WERI-Rb-1 (cell line): ENCODE measurements at regions not wholly inside any gene's neighbourhood (a gene's known extent, or its start where the extent isn't known, plus 50 kb on each side); places are given as distances from the start of the nearest gene placed in this dataset.

Experiments
- DNase-seq: peaks from one replicate; pipeline ENCODE4 v3.0.0-alpha.2; 2020
- H3K27ac ChIP-seq: fragments of 250-450 bp; sonication (Bioruptor Pico); 2 replicates; pipeline ENCODE4 v1.5.1; 2020; ENCODE audit warnings: mild to moderate bottlenecking, moderate library complexity
- H3K27me3 ChIP-seq: fragments of 250-450 bp; sonication (Bioruptor Pico); 2 replicates; pipeline ENCODE4 v1.5.1; 2021; ENCODE audit warnings: mild to moderate bottlenecking, low read depth, moderate library complexity; ENCODE audit not compliant: insufficient read depth, severe bottlenecking
- H3K36me3 ChIP-seq: fragments of 250-450 bp; sonication (Bioruptor Pico); 2 replicates; pipeline ENCODE4 v1.5.1; 2020; ENCODE audit warnings: mild to moderate bottlenecking, moderate library complexity
- H3K4me3 ChIP-seq: 2 replicates; pipeline ENCODE4 v1.5.1; 2011; ENCODE audit warnings: low read depth, mild to moderate bottlenecking, control low read depth, low read length
- H3K9me3 ChIP-seq: fragments of 250-450 bp; sonication (Bioruptor Pico); 2 replicates; pipeline ENCODE4 v1.5.1; 2021; ENCODE audit warnings: mild to moderate bottlenecking, moderate library complexity; ENCODE audit not compliant: severe bottlenecking
- TF ChIP-seq, protein P1 (sequence below): IDR thresholded peaks from 2 replicates; pipeline ENCODE4 v1.5.1; 2011; ENCODE audit warnings: low read depth, mild to moderate bottlenecking, control low read depth, inconsistent platforms, low read length

GRCh38 chr2:234189230-234189629 lies 138.7 kb downstream of the SPP2 start:
- Histone ChIP-seq H3K9me3 (no peaks in the 10 kb centered on the region), H3K27me3 (no peaks in the 10 kb centered on the region), H3K36me3 (no peaks in the 10 kb centered on the region), H3K27ac (no peak overlapping the region), H3K4me3 (no peak overlapping the region)
- TF ChIP-seq, protein P1, sequence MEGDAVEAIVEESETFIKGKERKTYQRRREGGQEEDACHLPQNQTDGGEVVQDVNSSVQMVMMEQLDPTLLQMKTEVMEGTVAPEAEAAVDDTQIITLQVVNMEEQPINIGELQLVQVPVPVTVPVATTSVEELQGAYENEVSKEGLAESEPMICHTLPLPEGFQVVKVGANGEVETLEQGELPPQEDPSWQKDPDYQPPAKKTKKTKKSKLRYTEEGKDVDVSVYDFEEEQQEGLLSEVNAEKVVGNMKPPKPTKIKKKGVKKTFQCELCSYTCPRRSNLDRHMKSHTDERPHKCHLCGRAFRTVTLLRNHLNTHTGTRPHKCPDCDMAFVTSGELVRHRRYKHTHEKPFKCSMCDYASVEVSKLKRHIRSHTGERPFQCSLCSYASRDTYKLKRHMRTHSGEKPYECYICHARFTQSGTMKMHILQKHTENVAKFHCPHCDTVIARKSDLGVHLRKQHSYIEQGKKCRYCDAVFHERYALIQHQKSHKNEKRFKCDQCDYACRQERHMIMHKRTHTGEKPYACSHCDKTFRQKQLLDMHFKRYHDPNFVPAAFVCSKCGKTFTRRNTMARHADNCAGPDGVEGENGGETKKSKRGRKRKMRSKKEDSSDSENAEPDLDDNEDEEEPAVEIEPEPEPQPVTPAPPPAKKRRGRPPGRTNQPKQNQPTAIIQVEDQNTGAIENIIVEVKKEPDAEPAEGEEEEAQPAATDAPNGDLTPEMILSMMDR: no peak
- no peak for DNase-seq

DNA sequence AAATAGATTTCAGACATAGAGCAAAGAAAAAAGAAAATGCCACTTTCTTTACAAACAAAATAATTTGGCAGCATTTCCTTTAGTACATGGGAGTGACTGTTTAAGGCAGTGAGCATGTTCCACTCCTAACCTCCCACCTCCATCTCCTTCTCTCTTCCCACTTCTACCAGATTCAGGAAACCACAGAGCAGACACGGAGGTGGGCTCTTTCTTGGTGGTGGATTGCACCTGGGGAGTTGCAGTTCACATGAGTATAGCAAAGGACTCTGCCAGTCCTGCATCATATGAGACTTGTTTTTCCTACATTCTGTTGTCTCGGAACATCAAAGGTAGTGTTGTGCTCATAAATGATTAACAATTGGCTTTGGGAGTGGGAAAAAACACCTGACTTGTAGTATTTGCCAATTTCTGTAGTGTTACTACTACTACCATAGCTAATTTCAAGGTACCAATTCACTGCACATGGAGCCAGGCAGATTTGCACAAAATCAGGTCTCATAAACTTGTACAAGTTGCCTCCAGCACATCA lies 137.2 kb downstream of the SPP2 start:
- Histone ChIP-seq H3K4me3 (no peak overlapping the region), H3K27me3 (no peaks in the 10 kb centered on the region), H3K27ac (no peak overlapping the region), H3K9me3 (no peaks in the 10 kb centered on the region), H3K36me3 (no peaks in the 10 kb centered on the region)
- TF ChIP-seq, protein P1: no peak
- DNase-seq: no peak

- Histone ChIP-seq H3K4me3 (no peak overlapping the region), H3K36me3 (no peaks in the 10 kb centered on the region), H3K9me3 (no peaks in the 10 kb centered on the region), H3K27ac (no peak overlapping the region), H3K27me3 (no peaks in the 10 kb centered on the region)
- TF ChIP-seq, protein P1: no peak
- DNase-seq: no peak
Measured at GRCh38 chr2:234181121-234181520, 130.6 kb downstream of the SPP2 start.

GRCh38 chr2:234179031-234179363 lies 128.5 kb downstream of the SPP2 start:
- Histone ChIP-seq H3K36me3 (no peaks in the 10 kb centered on the region), H3K27me3 (no peaks in the 10 kb centered on the region), H3K4me3 (no peak overlapping the region), H3K9me3 (no peaks in the 10 kb centered on the region), H3K27ac (no peak overlapping the region)
- TF ChIP-seq, protein P1: no peak
- DNase-seq: no peak

GRCh38 chr2:234178330-234179030 lies 128.0 kb downstream of the SPP2 start:
- Histone ChIP-seq H3K27ac (no peak overlapping the region), H3K9me3 (no peaks in the 10 kb centered on the region), H3K36me3 (no peaks in the 10 kb centered on the region), H3K4me3 (no peak overlapping the region), H3K27me3 (no peaks in the 10 kb centered on the region)
- no peak for DNase-seq
- TF ChIP-seq, protein P1: no peak

GRCh38 chr2:234175649-234176048 lies 125.1 kb downstream of the SPP2 start:
- no peaks in the 10 kb centered on the region for H3K36me3 ChIP-seq
- no peaks in the 10 kb centered on the region for H3K9me3 ChIP-seq
- no peak for DNase-seq
- H3K27ac ChIP-seq: no peak overlapping the region
- TF ChIP-seq, protein P1: no peak
- no peak overlapping the region for H3K4me3 ChIP-seq
- no peaks in the 10 kb centered on the region for H3K27me3 ChIP-seq
